Duodenal mucosa (tissue), 2 donors: ENCODE measurements at regions not wholly inside any gene's neighbourhood (a gene's known extent, or its start where the extent isn't known, plus 50 kb on each side); places are given as distances from the start of the nearest gene placed in this dataset.

Experiments
- H3K27ac ChIP-seq: one replicate; pipeline ENCODE4 v1.7.0; 2013; ENCODE audit warnings: low read depth, low read length
- H3K27me3 ChIP-seq, 2 donors: one replicate each; pipeline ENCODE4 v1.7.0; 2013; ENCODE audit warnings: low read length in 2 of 2, control low read depth in 1 of 2; ENCODE audit not compliant: insufficient read depth in 2 of 2, control insufficient read depth in 1 of 2
- H3K36me3 ChIP-seq, 2 donors: one replicate each; pipeline ENCODE4 v1.7.0; 2013; ENCODE audit warnings: low read length in 2 of 2, control low read depth in 1 of 2; ENCODE audit not compliant: insufficient read depth in 2 of 2, control insufficient read depth in 1 of 2
- H3K4me1 ChIP-seq, 2 donors: one replicate each; pipeline ENCODE4 v1.7.0; 2013; ENCODE audit warnings: low read length in 2 of 2, control low read depth in 1 of 2; ENCODE audit not compliant: insufficient read depth in 2 of 2, control insufficient read depth in 1 of 2
- H3K4me3 ChIP-seq, 2 donors: one replicate each; pipeline ENCODE4 v1.7.0; 2013; ENCODE audit warnings: low read length in 2 of 2, low read depth in 1 of 2
- H3K9ac ChIP-seq, 2 donors: one replicate each; pipeline ENCODE4 v1.7.0; 2013; ENCODE audit warnings: low read length in 2 of 2, low read depth in 1 of 2
- H3K9me3 ChIP-seq, 2 donors: one replicate each; pipeline ENCODE4 v1.7.0; 2013; ENCODE audit warnings: low read length in 2 of 2, control low read depth in 1 of 2; ENCODE audit not compliant: control insufficient read depth in 1 of 2

GRCh38 chr2:60358476-60358875, 195.0 kb downstream of the BCL11A start:
- Histone ChIP-seq H3K27me3 (no peaks in the 10 kb centered on the region), H3K4me1 (peaks cover 8 to 15% of the 10 kb centered on the region in 2 donors), H3K9ac (no peak overlapping the region), H3K36me3 (no peaks in the 10 kb centered on the region), H3K9me3 (no peaks in the 10 kb centered on the region), H3K4me3 (no peak overlapping the region), H3K27ac (no peak overlapping the region)

- H3K4me3 ChIP-seq = no peak overlapping the region
- no peak overlapping the region for H3K27ac ChIP-seq
- no peaks in the 10 kb centered on the region for H3K9me3 ChIP-seq
- H3K36me3 ChIP-seq = no peaks in the 10 kb centered on the region
- H3K4me1 ChIP-seq = peaks cover 8 to 15% of the 10 kb centered on the region in 2 donors
- H3K27me3 ChIP-seq = no peaks in the 10 kb centered on the region
- H3K9ac ChIP-seq = no peak overlapping the region
Measured at GRCh38 chr2:60357996-60358395, 195.5 kb downstream of the BCL11A start.

- peaks cover 8 to 15% of the 10 kb centered on the region in 2 donors for H3K4me1 ChIP-seq
- H3K9me3 ChIP-seq = no peaks in the 10 kb centered on the region
- H3K9ac ChIP-seq = no peak overlapping the region
- H3K4me3 ChIP-seq = no peak overlapping the region
- H3K36me3 ChIP-seq = no peaks in the 10 kb centered on the region
- H3K27me3 ChIP-seq = no peaks in the 10 kb centered on the region
- no peak overlapping the region for H3K27ac ChIP-seq
Measured at GRCh38 chr2:60356346-60356745, 197.1 kb downstream of the BCL11A start.

DNA sequence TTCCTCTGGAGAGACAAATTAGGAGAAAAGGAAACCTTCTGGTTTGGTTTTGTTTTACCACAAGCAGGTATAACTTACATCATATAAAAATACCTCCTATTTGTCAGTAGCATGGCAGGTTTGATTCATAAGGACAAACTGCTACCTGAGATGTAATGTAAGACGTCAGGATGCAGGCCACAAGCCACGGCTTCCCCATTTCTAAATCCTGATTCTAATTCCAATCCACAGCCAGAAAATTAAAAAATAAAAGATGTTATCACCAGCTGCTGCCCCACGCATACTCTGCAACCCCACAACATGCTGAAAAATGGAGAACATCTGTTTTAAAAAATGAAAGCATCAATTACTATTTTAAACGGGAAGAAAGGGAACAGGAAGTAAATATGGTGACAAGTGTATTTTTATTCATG, 197.6 kb downstream of the BCL11A start:
- no peaks in the 10 kb centered on the region for H3K9me3 ChIP-seq
- H3K27ac ChIP-seq = no peak overlapping the region
- no peaks in the 10 kb centered on the region for H3K36me3 ChIP-seq
- no peak overlapping the region for H3K9ac ChIP-seq
- peaks cover 8 to 15% of the 10 kb centered on the region in 2 donors for H3K4me1 ChIP-seq
- H3K27me3 ChIP-seq = no peaks in the 10 kb centered on the region
- no peak overlapping the region for H3K4me3 ChIP-seq

- Histone ChIP-seq H3K27ac (no peak overlapping the region), H3K4me3 (no peak overlapping the region), H3K4me1 (peaks cover 8 to 15% of the 10 kb centered on the region in 2 donors), H3K27me3 (no peaks in the 10 kb centered on the region), H3K9ac (no peak overlapping the region), H3K9me3 (no peaks in the 10 kb centered on the region), H3K36me3 (no peaks in the 10 kb centered on the region)
Measured at GRCh38 chr2:60354713-60355112, 198.7 kb downstream of the BCL11A start.

GRCh38 chr2:60353863-60354262, 199.6 kb downstream of the BCL11A start:
- H3K4me1 ChIP-seq = peaks cover 8 to 15% of the 10 kb centered on the region in 2 donors
- H3K27me3 ChIP-seq = no peaks in the 10 kb centered on the region
- no peak overlapping the region for H3K27ac ChIP-seq
- H3K9ac ChIP-seq = no peak overlapping the region
- H3K9me3 ChIP-seq = no peaks in the 10 kb centered on the region
- H3K36me3 ChIP-seq = no peaks in the 10 kb centered on the region
- no peak overlapping the region for H3K4me3 ChIP-seq

- peaks cover 8 to 15% of the 10 kb centered on the region in 2 donors for H3K4me1 ChIP-seq
- no peaks in the 10 kb centered on the region for H3K36me3 ChIP-seq
- no peaks in the 10 kb centered on the region for H3K9me3 ChIP-seq
- no peak overlapping the region for H3K9ac ChIP-seq
- H3K27ac ChIP-seq = no peak overlapping the region
- no peaks in the 10 kb centered on the region for H3K27me3 ChIP-seq
- H3K4me3 ChIP-seq = no peak overlapping the region
Measured at GRCh38 chr2:60353406-60353800, 200.1 kb downstream of the BCL11A start.

GRCh38 chr2:60352491-60353405, 200.7 kb downstream of the BCL11A start:
- no peak overlapping the region for H3K27ac ChIP-seq
- peaks cover 8 to 15% of the 10 kb centered on the region in 2 donors for H3K4me1 ChIP-seq
- no peak overlapping the region for H3K9ac ChIP-seq
- H3K36me3 ChIP-seq = no peaks in the 10 kb centered on the region
- H3K9me3 ChIP-seq = no peaks in the 10 kb centered on the region
- H3K27me3 ChIP-seq = no peaks in the 10 kb centered on the region
- no peak overlapping the region for H3K4me3 ChIP-seq

DNA sequence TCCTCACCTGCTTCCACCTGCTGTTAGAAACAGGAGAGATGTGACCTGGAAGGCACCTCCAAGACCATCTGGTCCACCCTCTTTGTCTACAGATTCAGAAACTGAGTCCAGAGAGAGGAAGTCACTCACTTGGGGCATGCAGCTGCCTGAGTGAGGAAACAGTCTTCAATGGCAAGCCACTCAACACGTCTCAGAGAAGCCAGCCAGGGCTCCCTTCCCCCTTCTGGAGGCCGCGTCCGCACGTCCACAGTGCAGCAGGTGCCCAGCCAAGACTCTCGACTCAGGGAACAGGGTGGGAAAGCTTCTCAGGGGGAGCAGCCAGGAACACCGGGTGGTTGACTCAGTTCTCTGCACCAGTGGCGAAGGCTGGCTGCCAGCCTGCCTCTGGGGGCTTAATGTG, 201.7 kb downstream of the BCL11A start:
- Histone ChIP-seq H3K4me1 (peaks cover 8 to 15% of the 10 kb centered on the region in 2 donors), H3K27ac (no peak overlapping the region), H3K9ac (no peak overlapping the region), H3K9me3 (no peaks in the 10 kb centered on the region), H3K36me3 (no peaks in the 10 kb centered on the region), H3K4me3 (no peak overlapping the region), H3K27me3 (no peaks in the 10 kb centered on the region)

DNA sequence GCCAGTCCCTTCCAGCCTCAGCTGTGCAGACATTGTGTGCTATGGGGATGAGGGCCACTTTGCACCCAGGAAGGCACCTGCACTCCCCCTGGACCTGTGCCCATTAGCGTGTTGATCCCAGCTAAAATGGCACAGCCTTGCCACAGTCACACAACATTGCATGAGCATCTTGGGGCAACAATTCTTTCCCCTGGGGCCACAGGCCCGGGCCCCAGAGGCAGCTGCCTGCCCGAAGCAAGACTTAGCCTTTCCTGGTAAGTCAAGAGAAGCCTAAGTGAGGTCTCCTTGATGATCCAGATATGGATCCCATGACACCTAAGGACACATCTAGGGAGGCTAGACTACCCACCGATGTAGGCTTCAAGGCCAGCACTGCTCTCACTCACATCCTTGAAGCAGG, 202.1 kb downstream of the BCL11A start:
- peaks cover 8 to 15% of the 10 kb centered on the region in 2 donors for H3K4me1 ChIP-seq
- no peak overlapping the region for H3K4me3 ChIP-seq
- no peak overlapping the region for H3K27ac ChIP-seq

More for the DNA sequence above, 202.1 kb downstream of the BCL11A start:
- Histone ChIP-seq H3K36me3 (no peaks in the 10 kb centered on the region), H3K9ac (no peak overlapping the region), H3K27me3 (no peaks in the 10 kb centered on the region), H3K9me3 (no peaks in the 10 kb centered on the region)
